Calu3 (cell line): ENCODE measurements at regions not wholly inside any gene's neighbourhood (a gene's known extent, or its start where the extent isn't known, plus 50 kb on each side); places are given as distances from the start of the nearest gene placed in this dataset.

Source experiments
- BruUV-seq: library from RNA; stranded (reverse); fragments of 400-500 nt; replicated peaks from 2 replicates; lab custom pipeline; 2021; lab: Mats Ljungman, UMichigan
- CTCF ChIA-PET: fragments of 300-600 bp; sonication (Branson Sonifier 250); formaldehyde crosslinking; loops from one replicate; lab custom pipeline; 2022; ENCODE audit warnings: antibody characterized with exemption; lab: Charles Lee
- DNase-seq: peaks from one replicate; pipeline ENCODE4 v3.0.0; 2022
- H3K27ac Mint-ChIP-seq: one replicate; pipeline ENCODE4 v1.8.0; 2022; ENCODE audit warnings: mixed read lengths; ENCODE audit not compliant: unreplicated experiment
- H3K27me3 Mint-ChIP-seq: one replicate; pipeline ENCODE4 v1.8.0; 2022; ENCODE audit warnings: mixed read lengths; ENCODE audit not compliant: unreplicated experiment
- H3K36me3 Mint-ChIP-seq: one replicate; pipeline ENCODE4 v1.8.0; 2022; ENCODE audit warnings: mild to moderate bottlenecking, moderate library complexity, mixed read lengths; ENCODE audit not compliant: insufficient read depth, unreplicated experiment
- H3K4me1 Mint-ChIP-seq: one replicate; pipeline ENCODE4 v1.8.0; 2022; ENCODE audit warnings: mild to moderate bottlenecking, low read depth, mixed read lengths; ENCODE audit not compliant: unreplicated experiment
- H3K4me3 Mint-ChIP-seq: one replicate; pipeline ENCODE4 v1.8.0; 2022; ENCODE audit warnings: mild to moderate bottlenecking, low read depth, moderate library complexity, mixed read lengths; ENCODE audit not compliant: unreplicated experiment
- H3K9me3 Mint-ChIP-seq: one replicate; pipeline ENCODE4 v1.8.0; 2022; ENCODE audit warnings: low read depth, mixed read lengths; ENCODE audit not compliant: unreplicated experiment
- intact Hi-C: fragments of 100-400 bp; cut with micrococcal nuclease; formaldehyde crosslinking; loops from one replicate; pipeline ENCODE4 v1.10.0; 2022; ENCODE audit not compliant: unreplicated experiment
- TF ChIP-seq, protein P1 (sequence below): fragments of 200-600 bp; IDR thresholded peaks from one replicate; pipeline ENCODE4 v1.8.0; 2022; ENCODE audit warnings: antibody characterized with exemption; ENCODE audit not compliant: unreplicated experiment

DNA sequence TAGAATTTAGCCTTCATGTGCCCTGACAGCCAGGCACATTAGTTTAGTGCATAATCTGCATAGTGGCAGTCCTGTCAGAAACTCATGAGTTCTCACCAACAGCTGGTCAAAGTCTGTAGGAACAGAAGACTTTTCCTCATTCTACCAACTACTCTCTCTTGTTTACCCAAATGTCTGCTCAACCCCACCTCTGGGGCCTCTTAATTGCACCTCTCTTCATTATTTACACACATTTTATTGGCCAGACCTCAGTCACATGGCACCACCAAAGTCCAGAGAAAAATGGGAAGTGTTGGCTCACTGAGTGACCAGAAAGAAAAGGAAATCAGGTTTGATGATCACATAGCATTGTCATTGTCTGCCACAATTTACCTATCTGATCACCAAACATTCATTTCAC, 114.6 kb upstream of the PLXNC1 start:
- DNase-seq: no peak
- CTCF ChIA-PET: no interaction called here
- no peak overlapping the region for H3K4me3 Mint-ChIP-seq
- no peaks in the 10 kb centered on the region for H3K4me1 Mint-ChIP-seq
- peaks cover 5% of the 10 kb centered on the region for H3K9me3 Mint-ChIP-seq
- BruUV-seq: no TSS peak
- peaks cover 66% of the 10 kb centered on the region for H3K27me3 Mint-ChIP-seq
- TF ChIP-seq, protein P1, sequence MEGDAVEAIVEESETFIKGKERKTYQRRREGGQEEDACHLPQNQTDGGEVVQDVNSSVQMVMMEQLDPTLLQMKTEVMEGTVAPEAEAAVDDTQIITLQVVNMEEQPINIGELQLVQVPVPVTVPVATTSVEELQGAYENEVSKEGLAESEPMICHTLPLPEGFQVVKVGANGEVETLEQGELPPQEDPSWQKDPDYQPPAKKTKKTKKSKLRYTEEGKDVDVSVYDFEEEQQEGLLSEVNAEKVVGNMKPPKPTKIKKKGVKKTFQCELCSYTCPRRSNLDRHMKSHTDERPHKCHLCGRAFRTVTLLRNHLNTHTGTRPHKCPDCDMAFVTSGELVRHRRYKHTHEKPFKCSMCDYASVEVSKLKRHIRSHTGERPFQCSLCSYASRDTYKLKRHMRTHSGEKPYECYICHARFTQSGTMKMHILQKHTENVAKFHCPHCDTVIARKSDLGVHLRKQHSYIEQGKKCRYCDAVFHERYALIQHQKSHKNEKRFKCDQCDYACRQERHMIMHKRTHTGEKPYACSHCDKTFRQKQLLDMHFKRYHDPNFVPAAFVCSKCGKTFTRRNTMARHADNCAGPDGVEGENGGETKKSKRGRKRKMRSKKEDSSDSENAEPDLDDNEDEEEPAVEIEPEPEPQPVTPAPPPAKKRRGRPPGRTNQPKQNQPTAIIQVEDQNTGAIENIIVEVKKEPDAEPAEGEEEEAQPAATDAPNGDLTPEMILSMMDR: no peak
- H3K27ac Mint-ChIP-seq: no peak overlapping the region
- intact Hi-C loops: no loop called here
- H3K36me3 Mint-ChIP-seq: no peaks in the 10 kb centered on the region

DNA sequence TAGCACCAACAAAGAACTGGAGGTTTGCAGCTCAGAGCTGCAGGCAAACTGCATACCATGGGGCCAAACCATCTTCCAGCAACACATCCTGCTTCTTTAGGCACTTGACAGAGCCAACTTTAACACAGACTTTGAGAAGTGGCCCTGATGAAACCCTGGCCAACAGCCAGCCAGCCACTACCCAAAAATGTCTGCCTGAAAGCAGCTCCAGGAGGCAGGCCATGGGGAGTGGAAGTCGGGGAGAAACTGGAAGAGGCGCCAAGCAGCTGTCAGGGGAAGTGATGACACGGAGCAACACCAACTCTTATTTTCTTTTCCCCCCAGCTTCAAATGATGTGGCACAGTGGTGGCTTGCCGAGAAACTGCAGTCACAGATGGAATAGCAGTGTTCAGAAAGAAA, 110.9 kb upstream of the PLXNC1 start:
- Mint-ChIP-seq H3K4me3 (no peak overlapping the region), H3K27ac (no peak overlapping the region), H3K27me3 (peaks cover 40% of the 10 kb centered on the region), H3K9me3 (peaks cover 5% of the 10 kb centered on the region), H3K4me1 (no peaks in the 10 kb centered on the region), H3K36me3 (no peaks in the 10 kb centered on the region)
- intact Hi-C loops: no loop called here
- BruUV-seq: no TSS peak
- DNase-seq: no peak
- TF ChIP-seq, protein P1: no peak
- CTCF ChIA-PET: no interaction called here

DNA sequence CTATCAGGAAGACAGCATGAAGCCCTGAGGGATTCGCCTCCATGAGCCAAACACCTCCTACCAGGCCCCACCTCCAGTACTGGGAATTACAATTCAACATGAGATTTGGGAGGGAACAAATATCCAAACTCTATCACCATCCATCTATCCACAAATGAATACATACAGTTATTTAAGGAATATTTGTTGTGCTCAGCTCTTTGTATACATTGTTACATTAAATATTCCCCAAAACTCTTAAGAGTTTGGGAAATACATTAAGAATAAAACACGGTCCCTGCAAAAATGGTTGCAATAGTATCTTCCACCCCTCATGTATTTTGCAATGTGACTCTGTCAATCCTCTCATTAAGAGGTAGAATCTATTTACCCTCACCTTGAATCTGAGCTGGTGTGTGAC, 109.8 kb upstream of the PLXNC1 start:
- BruUV-seq: no TSS peak
- peaks cover 5% of the 10 kb centered on the region for H3K9me3 Mint-ChIP-seq
- CTCF ChIA-PET: no interaction called here

DNA sequence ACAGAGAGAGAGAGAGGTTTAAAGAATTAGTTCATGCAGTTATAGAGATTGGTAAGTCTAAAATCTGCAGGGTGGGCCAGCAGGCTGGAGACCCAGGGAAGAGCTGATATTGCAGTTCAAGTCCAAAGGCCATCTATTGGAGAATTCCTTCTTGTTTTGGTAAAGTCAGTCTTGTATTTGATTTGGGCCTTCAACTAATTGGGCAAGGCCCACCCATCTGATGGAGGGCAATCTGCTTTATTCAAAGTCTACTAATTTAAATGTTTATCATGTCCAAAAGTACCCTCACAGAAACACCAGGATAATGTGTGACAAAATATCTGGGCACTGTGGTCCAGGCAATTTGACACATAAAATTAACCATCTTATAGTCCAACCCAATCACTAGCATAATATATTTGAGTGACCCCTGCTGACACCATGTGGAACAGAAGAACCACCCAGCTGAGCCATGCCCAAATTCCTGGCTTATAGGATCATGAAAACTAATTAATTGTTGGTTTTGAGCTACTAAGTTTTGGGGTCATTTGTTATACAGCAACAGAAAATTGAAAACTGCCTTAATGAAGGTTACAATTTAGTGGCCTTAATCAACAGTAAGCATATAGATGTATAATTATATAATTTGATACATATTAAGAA, 109.1 kb upstream of the PLXNC1 start:
- H3K4me1 Mint-ChIP-seq: no peaks in the 10 kb centered on the region
- intact Hi-C loops: no loop called here
- H3K9me3 Mint-ChIP-seq: peaks cover 2% of the 10 kb centered on the region
- DNase-seq: no peak
- TF ChIP-seq, protein P1: no peak
- H3K27ac Mint-ChIP-seq: no peak overlapping the region
- H3K36me3 Mint-ChIP-seq: no peaks in the 10 kb centered on the region
- no peak overlapping the region for H3K4me3 Mint-ChIP-seq
- H3K27me3 Mint-ChIP-seq: peaks cover 35% of the 10 kb centered on the region
- BruUV-seq: no TSS peak
- CTCF ChIA-PET: no interaction called here

More for the DNA sequence above, 109.8 kb upstream of the PLXNC1 start:
- H3K4me1 Mint-ChIP-seq: no peaks in the 10 kb centered on the region
- H3K27ac Mint-ChIP-seq: no peak overlapping the region
- H3K27me3 Mint-ChIP-seq: peaks cover 42% of the 10 kb centered on the region
- no peaks in the 10 kb centered on the region for H3K36me3 Mint-ChIP-seq
- DNase-seq: no peak
- TF ChIP-seq, protein P1: no peak
- no peak overlapping the region for H3K4me3 Mint-ChIP-seq
- intact Hi-C loops: no loop called here
